DND-41 (cell line): ENCODE measurements at regions not wholly inside any gene's neighbourhood (a gene's known extent, or its start where the extent isn't known, plus 50 kb on each side); places are given as distances from the start of the nearest gene placed in this dataset.

Experiments
- EZH2 ChIP-seq: IDR thresholded peaks from 3 replicates; pipeline ENCODE4 v1.6.1; 2012; ENCODE audit warnings: borderline replicate concordance, low read depth, mild to moderate bottlenecking, moderate library complexity, low read length, inconsistent platforms; ENCODE audit not compliant: severe bottlenecking
- TF ChIP-seq, protein P1 (sequence below): IDR thresholded peaks from 2 replicates; pipeline ENCODE4 v1.5.1; 2012; ENCODE audit warnings: borderline replicate concordance, low read length, moderate library complexity, mild to moderate bottlenecking; ENCODE audit not compliant: poor library complexity, severe bottlenecking; ENCODE audit errors: extremely low read depth

DNA sequence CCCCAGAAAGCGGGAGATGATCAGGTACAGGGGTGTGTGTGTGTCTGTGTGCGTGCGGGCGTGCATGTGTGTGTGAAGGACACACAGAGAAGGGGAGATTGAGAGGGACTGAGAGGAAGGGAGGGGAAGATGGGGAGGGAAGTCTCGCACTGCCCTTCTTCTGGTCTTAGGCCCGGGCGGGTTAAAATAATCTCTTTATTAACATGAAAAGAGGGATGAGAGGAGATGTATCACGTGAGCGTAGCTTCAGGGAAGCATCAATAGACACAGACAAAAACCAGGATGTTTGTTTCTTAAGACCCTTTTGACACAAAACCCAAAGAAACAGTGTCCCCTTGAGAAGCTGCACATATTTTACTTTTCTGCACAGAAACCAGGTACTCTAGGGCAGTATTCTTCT is 347.3 kb downstream of the BRD1 start:
- TF ChIP-seq, protein P1, sequence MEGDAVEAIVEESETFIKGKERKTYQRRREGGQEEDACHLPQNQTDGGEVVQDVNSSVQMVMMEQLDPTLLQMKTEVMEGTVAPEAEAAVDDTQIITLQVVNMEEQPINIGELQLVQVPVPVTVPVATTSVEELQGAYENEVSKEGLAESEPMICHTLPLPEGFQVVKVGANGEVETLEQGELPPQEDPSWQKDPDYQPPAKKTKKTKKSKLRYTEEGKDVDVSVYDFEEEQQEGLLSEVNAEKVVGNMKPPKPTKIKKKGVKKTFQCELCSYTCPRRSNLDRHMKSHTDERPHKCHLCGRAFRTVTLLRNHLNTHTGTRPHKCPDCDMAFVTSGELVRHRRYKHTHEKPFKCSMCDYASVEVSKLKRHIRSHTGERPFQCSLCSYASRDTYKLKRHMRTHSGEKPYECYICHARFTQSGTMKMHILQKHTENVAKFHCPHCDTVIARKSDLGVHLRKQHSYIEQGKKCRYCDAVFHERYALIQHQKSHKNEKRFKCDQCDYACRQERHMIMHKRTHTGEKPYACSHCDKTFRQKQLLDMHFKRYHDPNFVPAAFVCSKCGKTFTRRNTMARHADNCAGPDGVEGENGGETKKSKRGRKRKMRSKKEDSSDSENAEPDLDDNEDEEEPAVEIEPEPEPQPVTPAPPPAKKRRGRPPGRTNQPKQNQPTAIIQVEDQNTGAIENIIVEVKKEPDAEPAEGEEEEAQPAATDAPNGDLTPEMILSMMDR, result no peak
- no peak for TF ChIP-seq EZH2
